ENCODE measurements at regions not wholly inside any gene's neighbourhood (a gene's known extent, or its start where the extent isn't known, plus 50 kb on each side); places are given as distances from the start of the nearest gene placed in this dataset.

- TF ChIP-seq, protein P1, sequence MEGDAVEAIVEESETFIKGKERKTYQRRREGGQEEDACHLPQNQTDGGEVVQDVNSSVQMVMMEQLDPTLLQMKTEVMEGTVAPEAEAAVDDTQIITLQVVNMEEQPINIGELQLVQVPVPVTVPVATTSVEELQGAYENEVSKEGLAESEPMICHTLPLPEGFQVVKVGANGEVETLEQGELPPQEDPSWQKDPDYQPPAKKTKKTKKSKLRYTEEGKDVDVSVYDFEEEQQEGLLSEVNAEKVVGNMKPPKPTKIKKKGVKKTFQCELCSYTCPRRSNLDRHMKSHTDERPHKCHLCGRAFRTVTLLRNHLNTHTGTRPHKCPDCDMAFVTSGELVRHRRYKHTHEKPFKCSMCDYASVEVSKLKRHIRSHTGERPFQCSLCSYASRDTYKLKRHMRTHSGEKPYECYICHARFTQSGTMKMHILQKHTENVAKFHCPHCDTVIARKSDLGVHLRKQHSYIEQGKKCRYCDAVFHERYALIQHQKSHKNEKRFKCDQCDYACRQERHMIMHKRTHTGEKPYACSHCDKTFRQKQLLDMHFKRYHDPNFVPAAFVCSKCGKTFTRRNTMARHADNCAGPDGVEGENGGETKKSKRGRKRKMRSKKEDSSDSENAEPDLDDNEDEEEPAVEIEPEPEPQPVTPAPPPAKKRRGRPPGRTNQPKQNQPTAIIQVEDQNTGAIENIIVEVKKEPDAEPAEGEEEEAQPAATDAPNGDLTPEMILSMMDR (IDR thresholded peaks at IDR 0.05 in 2 of 3, conservative IDR thresholded peaks at IDR 0.05 in 1 of 3; ENCODE audit: control insufficient read depth in 2 of 3, extremely low read depth in 1 of 3, insufficient read depth in 1 of 3, low read depth in 3 of 3, low read length in 3 of 3) = no peak
- TF ChIP-seq BCL3 (IDR thresholded peaks at IDR 0.05; ENCODE audit: borderline replicate concordance, insufficient read depth, low read depth, low read length, poor library complexity, severe bottlenecking) (no peak), RAD51 (IDR thresholded peaks at IDR 0.05) (no peak)
- TF ChIP-seq, protein P2, sequence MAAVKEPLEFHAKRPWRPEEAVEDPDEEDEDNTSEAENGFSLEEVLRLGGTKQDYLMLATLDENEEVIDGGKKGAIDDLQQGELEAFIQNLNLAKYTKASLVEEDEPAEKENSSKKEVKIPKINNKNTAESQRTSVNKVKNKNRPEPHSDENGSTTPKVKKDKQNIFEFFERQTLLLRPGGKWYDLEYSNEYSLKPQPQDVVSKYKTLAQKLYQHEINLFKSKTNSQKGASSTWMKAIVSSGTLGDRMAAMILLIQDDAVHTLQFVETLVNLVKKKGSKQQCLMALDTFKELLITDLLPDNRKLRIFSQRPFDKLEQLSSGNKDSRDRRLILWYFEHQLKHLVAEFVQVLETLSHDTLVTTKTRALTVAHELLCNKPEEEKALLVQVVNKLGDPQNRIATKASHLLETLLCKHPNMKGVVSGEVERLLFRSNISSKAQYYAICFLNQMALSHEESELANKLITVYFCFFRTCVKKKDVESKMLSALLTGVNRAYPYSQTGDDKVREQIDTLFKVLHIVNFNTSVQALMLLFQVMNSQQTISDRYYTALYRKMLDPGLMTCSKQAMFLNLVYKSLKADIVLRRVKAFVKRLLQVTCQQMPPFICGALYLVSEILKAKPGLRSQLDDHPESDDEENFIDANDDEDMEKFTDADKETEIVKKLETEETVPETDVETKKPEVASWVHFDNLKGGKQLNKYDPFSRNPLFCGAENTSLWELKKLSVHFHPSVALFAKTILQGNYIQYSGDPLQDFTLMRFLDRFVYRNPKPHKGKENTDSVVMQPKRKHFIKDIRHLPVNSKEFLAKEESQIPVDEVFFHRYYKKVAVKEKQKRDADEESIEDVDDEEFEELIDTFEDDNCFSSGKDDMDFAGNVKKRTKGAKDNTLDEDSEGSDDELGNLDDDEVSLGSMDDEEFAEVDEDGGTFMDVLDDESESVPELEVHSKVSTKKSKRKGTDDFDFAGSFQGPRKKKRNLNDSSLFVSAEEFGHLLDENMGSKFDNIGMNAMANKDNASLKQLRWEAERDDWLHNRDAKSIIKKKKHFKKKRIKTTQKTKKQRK (IDR thresholded peaks at IDR 0.05; ENCODE audit: low read depth, low read length) = no peak
- TF ChIP-seq, protein P3, sequence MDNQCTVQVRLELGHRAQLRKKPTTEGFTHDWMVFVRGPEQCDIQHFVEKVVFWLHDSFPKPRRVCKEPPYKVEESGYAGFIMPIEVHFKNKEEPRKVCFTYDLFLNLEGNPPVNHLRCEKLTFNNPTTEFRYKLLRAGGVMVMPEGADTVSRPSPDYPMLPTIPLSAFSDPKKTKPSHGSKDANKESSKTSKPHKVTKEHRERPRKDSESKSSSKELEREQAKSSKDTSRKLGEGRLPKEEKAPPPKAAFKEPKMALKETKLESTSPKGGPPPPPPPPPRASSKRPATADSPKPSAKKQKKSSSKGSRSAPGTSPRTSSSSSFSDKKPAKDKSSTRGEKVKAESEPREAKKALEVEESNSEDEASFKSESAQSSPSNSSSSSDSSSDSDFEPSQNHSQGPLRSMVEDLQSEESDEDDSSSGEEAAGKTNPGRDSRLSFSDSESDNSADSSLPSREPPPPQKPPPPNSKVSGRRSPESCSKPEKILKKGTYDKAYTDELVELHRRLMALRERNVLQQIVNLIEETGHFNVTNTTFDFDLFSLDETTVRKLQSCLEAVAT (IDR thresholded peaks at IDR 0.05) = no peak
Observed at GRCh38 chr18:37742436-37742835, 176.8 kb upstream of the CELF4 start (continued).

Measured in GM12878 (cell line).